T47D (cell line): ENCODE measurements at regions not wholly inside any gene's neighbourhood (a gene's known extent, or its start where the extent isn't known, plus 50 kb on each side); places are given as distances from the start of the nearest gene placed in this dataset.

Experiments used
- DNase-seq, 2 experiments: peaks; one replicate each; pipeline versions ENCODE4 v3.0.0 to v3.0.0-alpha.2; 2011 to 2012; ENCODE audit warnings: low read depth in 1 of 2, low spot score in 1 of 2
- JUND ChIP-seq: IDR thresholded peaks from 2 replicates; pipeline ENCODE4 v1.6.1; 2012; ENCODE audit warnings: low read depth
- in situ Hi-C: cut with HindIII; loops from 2 replicates; pipeline ENCODE4 v1.10.0; 2016; ENCODE audit warnings: low sequenced_read_pairs, low pct_unique_long_range_greater_than_20kb

DNA sequence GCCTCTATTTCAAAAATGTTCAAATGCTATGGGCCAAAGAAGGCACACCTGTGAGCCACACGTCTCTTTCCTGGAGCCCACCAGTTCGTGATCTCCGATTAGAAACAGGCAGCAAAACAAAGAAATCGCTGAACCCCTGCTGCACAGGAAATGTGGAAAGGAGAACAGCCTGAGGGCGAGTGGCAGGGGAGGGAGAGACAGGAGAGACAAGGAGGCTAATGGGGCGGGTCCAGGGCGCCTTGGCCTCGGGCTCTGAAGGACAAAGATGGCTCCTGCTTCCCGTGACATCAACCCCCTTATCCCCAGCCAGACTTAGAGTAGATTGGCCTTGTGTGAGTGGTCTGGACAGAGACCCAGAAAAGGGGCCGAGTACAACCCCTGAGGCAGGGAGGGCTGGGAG lies 62.4 kb upstream of the DOCK1 start:
- no peak for DNase-seq
- TF ChIP-seq JUND: no peak
- in situ Hi-C loops: no loop called here

GRCh38 chr10:126843299-126843934 lies 61.8 kb upstream of the DOCK1 start:
- TF ChIP-seq JUND: no peak
- no peak for DNase-seq
- in situ Hi-C loops: no loop called here

DNA sequence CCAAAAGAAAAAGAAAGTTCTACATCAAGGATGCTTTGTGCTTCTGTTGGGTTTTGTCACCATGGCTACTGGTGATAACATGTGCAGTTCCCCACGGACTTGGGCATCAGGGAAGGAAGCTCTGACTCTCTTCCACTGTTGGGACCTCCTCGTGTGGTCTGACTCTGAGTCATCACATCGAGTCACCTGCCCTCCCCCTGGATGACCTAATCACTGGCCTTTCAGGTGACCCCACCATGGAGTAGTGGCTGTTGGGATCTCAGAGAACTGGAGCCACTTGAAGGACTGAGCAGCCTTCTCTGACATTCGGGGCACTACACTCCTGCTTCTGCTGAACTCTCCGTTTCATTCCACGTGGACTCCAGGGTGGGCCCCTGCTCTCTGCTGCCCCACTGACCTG lies 60.8 kb upstream of the DOCK1 start:
- in situ Hi-C loops: no loop called here

DNA sequence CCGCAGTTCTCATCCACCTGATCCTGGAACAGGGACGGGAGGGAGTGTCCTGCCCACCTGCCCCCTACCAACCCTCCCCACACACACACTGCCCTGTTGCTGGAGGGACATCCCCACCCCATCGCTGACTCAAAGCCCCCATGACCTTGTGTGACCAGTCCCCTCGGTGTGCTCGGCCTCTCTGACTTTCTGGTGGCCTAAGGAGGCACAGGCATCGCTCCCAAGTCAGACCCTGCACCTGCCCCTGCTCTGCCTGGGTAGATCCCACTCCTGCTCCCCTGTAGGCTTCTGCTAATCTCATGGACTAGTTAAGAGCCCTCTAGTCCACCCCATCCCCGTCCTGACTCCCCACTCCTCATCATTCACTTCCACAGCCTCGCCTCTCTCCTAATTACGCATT lies 58.8 kb upstream of the DOCK1 start:
- no peak for TF ChIP-seq JUND
- in situ Hi-C loops: no loop called here
- no peak for DNase-seq

More for the DNA sequence above, 60.8 kb upstream of the DOCK1 start:
- no peak for TF ChIP-seq JUND
- no peak for DNase-seq

- in situ Hi-C loops: no loop called here
- TF ChIP-seq JUND: no peak
- DNase-seq: no peak
These were observed 58.3 kb upstream of the DOCK1 start for GRCh38 chr10:126846959-126847358.

DNA sequence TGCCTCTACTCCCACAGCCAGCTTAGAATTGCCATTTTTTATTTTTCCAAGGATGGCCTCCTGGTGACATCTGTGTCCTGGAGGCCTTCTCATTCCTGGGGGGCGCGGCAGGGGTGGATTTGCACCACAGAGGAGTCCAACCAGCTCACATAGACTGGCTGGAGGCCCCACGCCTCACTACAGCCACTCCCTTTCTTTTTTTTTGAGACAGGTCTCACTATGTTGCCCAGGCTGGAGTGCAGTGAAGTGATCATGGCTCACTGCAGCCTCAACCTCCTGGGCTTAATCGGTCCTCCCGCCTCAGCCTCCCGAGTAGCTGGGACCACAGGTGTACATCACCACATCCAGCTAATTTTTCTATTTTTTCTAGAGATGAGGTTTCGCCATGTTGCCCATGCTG lies 57.6 kb upstream of the DOCK1 start:
- TF ChIP-seq JUND: no peak
- in situ Hi-C loops: no loop called here
- DNase-seq: no peak

- in situ Hi-C loops: no loop called here
These were observed 55.6 kb upstream of the DOCK1 start for GRCh38 chr10:126849646-126850045.

DNA sequence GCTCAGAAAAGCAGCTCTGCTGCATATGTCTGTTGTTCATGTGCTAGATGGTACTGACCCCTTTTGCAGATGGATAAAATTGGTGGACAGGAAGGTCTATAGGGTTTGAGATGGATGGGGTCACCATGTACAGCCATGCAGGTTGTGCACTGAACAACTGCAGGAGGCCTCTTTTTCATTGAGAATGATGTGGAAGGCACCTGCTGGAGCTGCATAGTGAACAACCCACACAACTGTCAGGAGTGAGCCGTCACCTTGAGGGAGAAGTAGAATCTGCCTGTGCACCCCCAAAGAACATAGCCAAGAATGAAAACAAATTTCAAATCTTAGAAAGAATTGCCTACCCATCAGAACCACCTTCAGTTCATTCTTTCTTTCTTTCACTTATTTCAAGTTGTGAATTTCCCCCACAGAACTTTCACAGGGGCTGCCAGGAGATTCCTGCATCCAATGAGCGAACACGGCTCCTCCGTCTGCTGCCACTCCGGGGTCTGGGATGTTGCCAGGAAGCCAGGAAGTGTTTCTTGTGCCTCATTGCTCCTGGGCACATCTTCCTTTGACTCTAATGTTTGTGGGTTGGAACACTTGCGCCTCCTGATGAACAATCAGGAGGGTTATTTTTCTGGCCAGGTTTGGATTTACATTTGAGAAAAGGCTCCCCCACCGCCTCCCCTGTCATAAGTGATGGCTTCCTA lies 53.7 kb upstream of the DOCK1 start:
- DNase-seq: no peak
- in situ Hi-C loops: no loop called here
- TF ChIP-seq JUND: no peak

More at GRCh38 chr10:126849646-126850045, 55.6 kb upstream of the DOCK1 start:
- no peak for TF ChIP-seq JUND
- no peak for DNase-seq

DNA sequence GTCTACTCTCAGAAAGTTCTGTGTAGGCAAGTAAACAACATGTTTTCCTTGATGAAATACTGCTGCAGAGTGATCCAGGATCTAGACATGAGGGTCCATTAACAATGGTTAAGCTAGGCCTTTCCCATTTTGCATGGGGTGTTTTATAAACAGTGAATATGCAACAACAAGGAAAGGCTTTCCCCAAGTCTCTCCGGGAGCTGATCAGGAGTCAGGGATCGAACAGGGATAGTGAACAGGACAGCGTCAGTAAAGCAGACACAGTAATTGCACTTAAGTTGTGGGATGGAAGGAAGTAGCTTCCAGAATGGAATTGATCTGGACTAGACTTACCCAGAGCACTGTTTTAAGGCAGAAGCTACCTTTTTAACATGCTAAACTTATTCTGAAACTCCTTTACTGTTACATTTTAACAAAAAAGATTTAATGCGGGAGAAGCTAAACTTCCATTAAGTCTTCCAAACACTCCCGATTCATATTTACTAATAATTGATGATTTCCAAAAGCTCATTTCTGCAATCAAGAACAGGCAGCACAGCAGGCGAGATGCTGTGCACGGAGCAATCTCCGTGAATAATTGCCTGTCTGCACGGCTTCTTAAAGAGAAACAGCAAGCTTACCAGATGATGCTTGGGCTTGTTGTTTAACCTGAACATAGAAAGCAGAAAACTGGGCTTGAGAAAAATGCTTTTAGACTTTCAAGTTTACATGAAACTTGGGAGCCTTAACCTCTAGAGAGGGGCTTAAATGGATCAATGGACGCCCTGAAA lies 50.3 kb upstream of the DOCK1 start:
- TF ChIP-seq JUND: no peak
- in situ Hi-C loops: no loop called here
- DNase-seq: no peak
